Kidney (tissue), 13 donors: ENCODE measurements at regions not wholly inside any gene's neighbourhood (a gene's known extent, or its start where the extent isn't known, plus 50 kb on each side); places are given as distances from the start of the nearest gene placed in this dataset.

ENCODE experiments used
- DNase-seq, 5 donors: peaks; one replicate each; pipeline ENCODE4 v3.0.0-alpha.2; 2013 to 2020
- FAIRE-seq: peaks from 2 replicates; lab custom pipeline; 2012; peaks lifted over from hg19 to GRCh38; lab: Jason Lieb, UNC
- H3K27ac ChIP-seq, 2 donors: one replicate each; pipeline ENCODE4 v1.7.0; 2013; ENCODE audit warnings: low read depth in 2 of 2, low read length in 2 of 2, inconsistent platforms in 1 of 2
- H3K27me3 ChIP-seq: one replicate; pipeline ENCODE4 v1.7.1; 2013; ENCODE audit warnings: low read length, inconsistent platforms; ENCODE audit not compliant: control insufficient read depth, insufficient read depth
- H3K36me3 ChIP-seq, 3 donors: one replicate each; pipeline versions ENCODE4 v1.7.0 to v1.7.1; 2013; ENCODE audit warnings: low read length in 3 of 3, control low read depth in 1 of 3, inconsistent platforms in 1 of 3; ENCODE audit not compliant: insufficient read depth in 3 of 3, control insufficient read depth in 2 of 3
- H3K4me1 ChIP-seq, 3 donors: one replicate each; pipeline versions ENCODE4 v1.7.0 to v1.7.1; 2013; ENCODE audit warnings: low read length in 3 of 3, inconsistent platforms in 1 of 3, low read depth in 1 of 3; ENCODE audit not compliant: control insufficient read depth in 2 of 3, insufficient read depth in 2 of 3
- H3K4me3 ChIP-seq, 3 donors: one replicate each; pipeline versions ENCODE4 v1.7.0 to v1.8.1; 2013; ENCODE audit warnings: low read length in 3 of 3, control low read depth in 1 of 3, inconsistent platforms in 1 of 3
- H3K9ac ChIP-seq, 3 donors: one replicate each; pipeline versions ENCODE4 v1.7.0 to v1.7.1; 2013; ENCODE audit warnings: low read length in 3 of 3, control low read depth in 1 of 3, inconsistent platforms in 1 of 3
- H3K9me3 ChIP-seq, 3 donors: one replicate each; pipeline versions ENCODE4 v1.7.0 to v1.7.1; 2013; ENCODE audit warnings: low read length in 3 of 3, control low read depth in 1 of 3, inconsistent platforms in 1 of 3; ENCODE audit not compliant: control insufficient read depth in 2 of 3, insufficient read depth in 1 of 3
- intact Hi-C: fragments of 100-400 bp; cut with DNase I; formaldehyde crosslinking; loops from one replicate; pipeline ENCODE4 v1.11.1; 2022
- TF ChIP-seq, protein P1 (sequence below): IDR thresholded peaks from 3 replicates; pipeline ENCODE4 v1.5.1; 2012; ENCODE audit warnings: mild to moderate bottlenecking, moderate library complexity, borderline replicate concordance; ENCODE audit not compliant: insufficient read depth; ENCODE audit errors: extremely low read depth
- donor health status: control.
- donor health status: control.
- donor health status: control.
- donor health status: control.
- donor health status: control.
- donor health status: DM: yes; HTN: yes; CAD: no.
- donor health status: Normal renal cell carcinoma (clear cell type).

- intact Hi-C loops, result no loop called here
- Histone ChIP-seq H3K4me1 (peaks cover 4 to 11% (median 8%) of the 10 kb centered on the region in 3 donors), H3K9ac (peak overlapping the region in 1 of 3 donors; percentile 3), H3K9me3 (no peaks in the 10 kb centered on the region), H3K36me3 (no peaks in the 10 kb centered on the region), H3K27me3 (no peaks in the 10 kb centered on the region), H3K4me3 (no peak overlapping the region), H3K27ac (no peak overlapping the region)
- TF ChIP-seq, protein P1, sequence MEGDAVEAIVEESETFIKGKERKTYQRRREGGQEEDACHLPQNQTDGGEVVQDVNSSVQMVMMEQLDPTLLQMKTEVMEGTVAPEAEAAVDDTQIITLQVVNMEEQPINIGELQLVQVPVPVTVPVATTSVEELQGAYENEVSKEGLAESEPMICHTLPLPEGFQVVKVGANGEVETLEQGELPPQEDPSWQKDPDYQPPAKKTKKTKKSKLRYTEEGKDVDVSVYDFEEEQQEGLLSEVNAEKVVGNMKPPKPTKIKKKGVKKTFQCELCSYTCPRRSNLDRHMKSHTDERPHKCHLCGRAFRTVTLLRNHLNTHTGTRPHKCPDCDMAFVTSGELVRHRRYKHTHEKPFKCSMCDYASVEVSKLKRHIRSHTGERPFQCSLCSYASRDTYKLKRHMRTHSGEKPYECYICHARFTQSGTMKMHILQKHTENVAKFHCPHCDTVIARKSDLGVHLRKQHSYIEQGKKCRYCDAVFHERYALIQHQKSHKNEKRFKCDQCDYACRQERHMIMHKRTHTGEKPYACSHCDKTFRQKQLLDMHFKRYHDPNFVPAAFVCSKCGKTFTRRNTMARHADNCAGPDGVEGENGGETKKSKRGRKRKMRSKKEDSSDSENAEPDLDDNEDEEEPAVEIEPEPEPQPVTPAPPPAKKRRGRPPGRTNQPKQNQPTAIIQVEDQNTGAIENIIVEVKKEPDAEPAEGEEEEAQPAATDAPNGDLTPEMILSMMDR, result no peak
- FAIRE-seq, result no peak
- DNase-seq, result peak in 4 of 5 donors; percentile 72 to 95 (median 83)
Observed at GRCh38 chr6:163943607-163944385, 529.3 kb downstream of the QKI start.

- peaks cover 4 to 11% (median 8%) of the 10 kb centered on the region in 3 donors for H3K4me1 ChIP-seq
- TF ChIP-seq, protein P1, result no peak
- H3K9ac ChIP-seq, result no peak overlapping the region
- no peak overlapping the region for H3K4me3 ChIP-seq
- no peak overlapping the region for H3K27ac ChIP-seq
- H3K27me3 ChIP-seq, result no peaks in the 10 kb centered on the region
- no peak for FAIRE-seq
- DNase-seq, result no peak
- intact Hi-C loops, result no loop called here
- no peaks in the 10 kb centered on the region for H3K9me3 ChIP-seq
- H3K36me3 ChIP-seq, result no peaks in the 10 kb centered on the region
Observed at GRCh38 chr6:163942790-163943189, 528.3 kb downstream of the QKI start.

DNA sequence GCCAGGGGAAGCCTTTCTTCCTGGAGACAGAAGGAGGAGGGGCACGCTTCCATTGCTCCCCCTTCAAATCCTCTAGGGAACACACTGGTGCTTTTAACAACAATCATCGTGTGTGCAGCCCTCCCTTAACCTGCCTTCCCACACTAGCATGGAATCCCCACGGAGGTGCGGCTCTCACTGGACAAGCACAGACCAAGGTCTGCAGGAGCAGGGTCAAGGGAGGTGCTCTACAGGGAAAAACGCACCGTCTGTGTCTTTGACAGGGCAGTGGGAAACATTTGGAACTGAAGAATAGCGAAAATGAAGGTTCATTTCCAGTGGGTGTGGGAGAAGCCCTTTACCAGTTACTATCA lies 527.1 kb downstream of the QKI start:
- H3K4me1 ChIP-seq, result peaks cover 0 to 11% (median 3%) of the 10 kb centered on the region in 3 donors
- peak overlapping the region in 1 of 2 donors; percentile 11 for H3K27ac ChIP-seq
- intact Hi-C loops, result no loop called here
- no peaks in the 10 kb centered on the region for H3K9me3 ChIP-seq
- FAIRE-seq, result no peak
- no peak overlapping the region for H3K4me3 ChIP-seq
- TF ChIP-seq, protein P1, result no peak
- no peaks in the 10 kb centered on the region for H3K36me3 ChIP-seq
- H3K9ac ChIP-seq, result no peak overlapping the region
- H3K27me3 ChIP-seq, result no peaks in the 10 kb centered on the region
- no peak for DNase-seq
